ENCODE measurements at regions not wholly inside any gene's neighbourhood (a gene's known extent, or its start where the extent isn't known, plus 50 kb on each side); places are given as distances from the start of the nearest gene placed in this dataset.

DNA sequence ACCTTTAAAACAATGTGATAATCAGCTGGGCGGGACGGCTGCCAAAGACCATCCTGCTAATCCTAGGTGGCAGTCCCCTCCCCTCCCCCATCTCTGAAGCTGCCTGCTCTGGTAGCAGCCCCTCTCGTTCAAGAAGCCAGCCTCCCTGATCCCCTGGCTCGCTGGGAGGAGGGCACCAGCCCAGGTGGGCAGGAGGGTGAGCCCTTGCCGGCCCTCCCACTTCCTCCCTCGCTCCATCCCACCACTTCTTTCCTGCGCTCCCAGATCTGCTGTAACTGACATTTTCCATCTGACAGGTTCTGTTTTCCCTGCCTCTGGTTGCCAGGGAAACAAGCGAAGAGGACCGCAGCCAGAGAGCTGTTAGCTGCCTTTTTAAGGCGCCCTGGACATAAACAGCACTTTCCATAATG, 155.7 kb upstream of the TNRC6C start:
- ATAC-seq (no peak), DNase-seq (ENCODE audit: low spot score) (no peak), FAIRE-seq (no peak)
- Histone ChIP-seq H3K9me3 (ENCODE audit: low read length) (no peaks in the 10 kb centered on the region), H3K9ac (ENCODE audit: insufficient read depth, low read depth, low read length) (no peak overlapping the region), H3K36me3 (replicated peaks in 1 of 2; ENCODE audit: control insufficient read depth in 1 of 2, insufficient read depth in 2 of 2, low read length in 2 of 2) (no peaks in the 10 kb centered on the region), H3K4me3 (replicated peaks in 1 of 3; ENCODE audit: insufficient read depth in 1 of 3, low read depth in 2 of 3, low read length in 3 of 3) (no peak overlapping the region), H3K4me2 (ENCODE audit: low read depth, low read length) (no peak overlapping the region), H4K20me1 (ENCODE audit: insufficient read depth, low read length) (no peaks in the 10 kb centered on the region), H3K27ac (ENCODE audit: extremely low read length, insufficient read depth, low read length) (no peak overlapping the region), H3K79me2 (ENCODE audit: insufficient read depth, low read length) (no peaks in the 10 kb centered on the region), H3K4me1 (ENCODE audit: insufficient read depth, low read length) (no peaks in the 10 kb centered on the region), H2AFZ (ENCODE audit: low read length) (no peak overlapping the region), H3K27me3 (ENCODE audit: control insufficient read depth in 1 of 2, insufficient read depth in 2 of 2, low read length in 2 of 2) (peaks cover 14 to 91% of the 10 kb centered on the region in 2 experiments; a peak in 4 of 5 replicates)
- ChIA-PET CTCF (ENCODE audit: low intra/inter-chr PET ratio, low total read pairs) (no interaction called here), POLR2A (no interaction called here)
- no peak for TF ChIP-seq NFIB (CRISPR knock-in tag; IDR thresholded peaks at IDR 0.05; ENCODE audit: borderline replicate concordance)
- no peak for TF ChIP-seq WIZ (CRISPR knock-in tag; IDR thresholded peaks at IDR 0.05)
- no peak for TF ChIP-seq SNRNP70 (IDR thresholded peaks at IDR 0.05; ENCODE audit: low read depth, low read length)
- TF ChIP-seq ZNF570 (CRISPR knock-in tag; IDR thresholded peaks at IDR 0.05; ENCODE audit: borderline replicate concordance) = no peak
- TF ChIP-seq FOXM1 (CRISPR knock-in tag; IDR thresholded peaks at IDR 0.05) = no peak
- TF ChIP-seq TAF15 (IDR thresholded peaks at IDR 0.05; ENCODE audit: low read depth, low read length, poor library complexity, severe bottlenecking) = no peak
- no peak for TF ChIP-seq ZNF678 (CRISPR knock-in tag; IDR thresholded peaks at IDR 0.05)
- no peak for TF ChIP-seq CHD2 (IDR thresholded peaks at IDR 0.05; ENCODE audit: low read depth, low read length)
- no peak for TF ChIP-seq SNAPC5 (CRISPR knock-in tag; IDR thresholded peaks at IDR 0.05; ENCODE audit: borderline replicate concordance)
- TF ChIP-seq, protein P1, sequence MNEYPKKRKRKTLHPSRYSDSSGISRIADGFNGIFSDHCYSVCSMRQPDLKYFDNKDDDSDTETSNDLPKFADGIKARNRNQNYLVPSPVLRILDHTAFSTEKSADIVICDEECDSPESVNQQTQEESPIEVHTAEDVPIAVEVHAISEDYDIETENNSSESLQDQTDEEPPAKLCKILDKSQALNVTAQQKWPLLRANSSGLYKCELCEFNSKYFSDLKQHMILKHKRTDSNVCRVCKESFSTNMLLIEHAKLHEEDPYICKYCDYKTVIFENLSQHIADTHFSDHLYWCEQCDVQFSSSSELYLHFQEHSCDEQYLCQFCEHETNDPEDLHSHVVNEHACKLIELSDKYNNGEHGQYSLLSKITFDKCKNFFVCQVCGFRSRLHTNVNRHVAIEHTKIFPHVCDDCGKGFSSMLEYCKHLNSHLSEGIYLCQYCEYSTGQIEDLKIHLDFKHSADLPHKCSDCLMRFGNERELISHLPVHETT (CRISPR knock-in tag; conservative IDR thresholded peaks at IDR 0.05) = no peak
- TF ChIP-seq ZNF296 (CRISPR knock-in tag; conservative IDR thresholded peaks at IDR 0.05) = no peak
- TF ChIP-seq, protein P2, sequence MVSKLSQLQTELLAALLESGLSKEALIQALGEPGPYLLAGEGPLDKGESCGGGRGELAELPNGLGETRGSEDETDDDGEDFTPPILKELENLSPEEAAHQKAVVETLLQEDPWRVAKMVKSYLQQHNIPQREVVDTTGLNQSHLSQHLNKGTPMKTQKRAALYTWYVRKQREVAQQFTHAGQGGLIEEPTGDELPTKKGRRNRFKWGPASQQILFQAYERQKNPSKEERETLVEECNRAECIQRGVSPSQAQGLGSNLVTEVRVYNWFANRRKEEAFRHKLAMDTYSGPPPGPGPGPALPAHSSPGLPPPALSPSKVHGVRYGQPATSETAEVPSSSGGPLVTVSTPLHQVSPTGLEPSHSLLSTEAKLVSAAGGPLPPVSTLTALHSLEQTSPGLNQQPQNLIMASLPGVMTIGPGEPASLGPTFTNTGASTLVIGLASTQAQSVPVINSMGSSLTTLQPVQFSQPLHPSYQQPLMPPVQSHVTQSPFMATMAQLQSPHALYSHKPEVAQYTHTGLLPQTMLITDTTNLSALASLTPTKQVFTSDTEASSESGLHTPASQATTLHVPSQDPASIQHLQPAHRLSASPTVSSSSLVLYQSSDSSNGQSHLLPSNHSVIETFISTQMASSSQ (IDR thresholded peaks at IDR 0.05; ENCODE audit: low read depth) = no peak
- TF ChIP-seq, protein P2 (CRISPR knock-in tag; IDR thresholded peaks at IDR 0.05; ENCODE audit: borderline replicate concordance) = no peak
- TF ChIP-seq RFXAP (CRISPR knock-in tag; IDR thresholded peaks at IDR 0.05; ENCODE audit: borderline replicate concordance) = no peak
- no peak for TF ChIP-seq ATF7 (IDR thresholded peaks at IDR 0.05)
- TF ChIP-seq ATF7 (CRISPR knock-in tag; IDR thresholded peaks at IDR 0.05) = no peak
- TF ChIP-seq, protein P3, sequence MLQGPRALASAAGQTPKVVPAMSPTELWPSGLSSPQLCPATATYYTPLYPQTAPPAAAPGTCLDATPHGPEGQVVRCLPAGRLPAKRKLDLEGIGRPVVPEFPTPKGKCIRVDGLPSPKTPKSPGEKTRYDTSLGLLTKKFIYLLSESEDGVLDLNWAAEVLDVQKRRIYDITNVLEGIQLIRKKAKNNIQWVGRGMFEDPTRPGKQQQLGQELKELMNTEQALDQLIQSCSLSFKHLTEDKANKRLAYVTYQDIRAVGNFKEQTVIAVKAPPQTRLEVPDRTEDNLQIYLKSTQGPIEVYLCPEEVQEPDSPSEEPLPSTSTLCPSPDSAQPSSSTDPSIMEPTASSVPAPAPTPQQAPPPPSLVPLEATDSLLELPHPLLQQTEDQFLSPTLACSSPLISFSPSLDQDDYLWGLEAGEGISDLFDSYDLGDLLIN (CRISPR knock-in tag; IDR thresholded peaks at IDR 0.05; ENCODE audit: borderline replicate concordance) = no peak
- 5% methylated on average over 10 of the region's 10 CpGs for WGBS (ENCODE audit: low lambda C conversion rate)
- intact Hi-C loops (cut with micrococcal nuclease; ENCODE audit: unreplicated experiment) = no loop called here
- in situ Hi-C loops (cut with HindIII; ENCODE audit: extremely low pct_ligation_motif_present, low pct_unique_long_range_greater_than_20kb) = no loop called here
- BruUV-seq (replicated peaks) = no TSS peak

All from HepG2 (cell line).